Transverse colon (tissue), 4 donors: ENCODE measurements at regions not wholly inside any gene's neighbourhood (a gene's known extent, or its start where the extent isn't known, plus 50 kb on each side); places are given as distances from the start of the nearest gene placed in this dataset.
"Not testable (repeated sequence)": the region's sequence is repeated elsewhere in the genome, so short reads cannot be mapped to it uniquely, and the experiment has no call there.

Experiments used
- DNase-seq: peaks from one replicate; pipeline ENCODE4 v3.0.0-alpha.2; 2019
- H3K27ac ChIP-seq, 4 donors: fragments of 200-600 bp; sonication (generic); 2 replicates each; pipeline ENCODE4 v1.5.1; 2016 to 2018; ENCODE audit warnings: inconsistent platforms in 4 of 4
- H3K27me3 ChIP-seq: fragments of 200-600 bp; sonication (generic); 2 replicates; pipeline ENCODE4 v1.5.1; 2017; ENCODE audit warnings: inconsistent platforms
- H3K36me3 ChIP-seq, 4 donors: fragments of 200-600 bp; sonication (generic); 2 replicates each; pipeline ENCODE4 v1.5.1; 2017 to 2019; ENCODE audit warnings: inconsistent platforms in 4 of 4
- H3K4me1 ChIP-seq, 4 donors: fragments of 200-600 bp; sonication (generic); 2 replicates each; pipeline ENCODE4 v1.5.1; 2017 to 2020; ENCODE audit warnings: inconsistent platforms in 4 of 4
- H3K4me3 ChIP-seq, 4 donors: fragments of 200-600 bp; sonication (generic); 1 replicate in 1 of 4; 2 replicates in 3 of 4; pipeline versions ENCODE4 v1.5.1 to v1.6.1; 2017 to 2019; ENCODE audit warnings: inconsistent platforms in 4 of 4
- H3K9me3 ChIP-seq, 2 donors: fragments of 200-600 bp; sonication (generic); 2 replicates each; pipeline ENCODE4 v1.5.1; 2017 to 2019; ENCODE audit warnings: inconsistent platforms in 2 of 2
- EP300 ChIP-seq: sonication (generic); formaldehyde crosslinking; IDR thresholded peaks from one replicate; pipeline ENCODE4 v1.6.1; 2017; ENCODE audit warnings: antibody characterized with exemption, low read depth
- POLR2A ChIP-seq: fragments of 450-650 bp; IDR thresholded peaks from one replicate; pipeline ENCODE4 v1.6.1; 2016; ENCODE audit warnings: antibody characterized with exemption, mild to moderate bottlenecking, moderate library complexity
- POLR2AphosphoS5 ChIP-seq, 3 donors: sonication (generic); formaldehyde crosslinking; IDR thresholded peaks; one replicate each; pipeline ENCODE4 v1.6.1; 2016; ENCODE audit warnings: antibody characterized with exemption in 3 of 3
- WGBS, 2 donors: methylation state at CpG; one replicate each; pipeline ENCODE4 v1.1.5; 2018; ENCODE audit warnings: low coverage in 1 of 2; 5-methylcytosine and 5-hydroxymethylcytosine counted together
- in situ Hi-C, 4 donors: fragments of 200-750 bp; cut with MboI; loops; one replicate each; pipeline versions ENCODE4 v1.15.0 to v1.15.1; 2017; ENCODE audit warnings: low sequenced_read_pairs in 3 of 4, low pct_ligation_motif_present in 1 of 4, low pct_unique_long_range_greater_than_20kb in 1 of 4
- intact Hi-C: fragments of 100-400 bp; cut with DNase I; formaldehyde crosslinking; loops from one replicate; pipeline ENCODE4 v1.15.1; 2023; ENCODE audit warnings: low total_unique reads
- TF ChIP-seq, protein P1 (sequence below), 5 experiments: fragments of 200-600 bp in 3 of 5; fragments of 450-650 bp in 2 of 5; sonication (generic) in 3 of 5; IDR thresholded peaks; 1 replicate in 2 of 5; 2 replicates in 3 of 5; pipeline ENCODE4 v1.5.1; 2016 to 2017; ENCODE audit warnings: antibody characterized with exemption in 5 of 5, inconsistent platforms in 3 of 5, mild to moderate bottlenecking in 2 of 5, moderate library complexity in 1 of 5

DNA sequence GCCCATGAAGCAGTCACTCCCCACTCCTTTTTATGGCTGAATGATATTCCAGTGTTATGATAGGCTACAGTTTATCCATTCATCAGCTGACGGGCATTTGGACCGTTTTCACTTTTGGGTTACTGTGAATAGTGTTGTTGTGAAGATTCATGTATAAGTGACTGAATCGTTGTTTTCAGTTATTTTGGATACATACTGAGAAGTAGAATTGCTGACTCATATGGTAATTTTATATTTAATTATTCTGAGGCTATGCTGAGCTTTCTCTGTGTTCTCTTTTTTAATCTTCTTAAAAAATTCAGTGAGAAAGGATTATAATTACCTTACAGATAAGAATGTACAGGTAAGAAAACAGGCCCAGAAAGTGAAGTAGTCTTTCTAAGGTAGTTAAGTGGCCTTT lies 117.9 kb upstream of the MPHOSPH6 start:
- Histone ChIP-seq H3K36me3 (no peaks in the 10 kb centered on the region), H3K4me1 (no peaks in the 10 kb centered on the region), H3K9me3 (no peaks in the 10 kb centered on the region), H3K27me3 (peaks cover 7% of the 10 kb centered on the region), H3K4me3 (no peak overlapping the region), H3K27ac (no peak overlapping the region)
- 62 to 64% methylated on average over 3 of the region's 3 CpGs for WGBS, 2 donors
- TF ChIP-seq, protein P1, sequence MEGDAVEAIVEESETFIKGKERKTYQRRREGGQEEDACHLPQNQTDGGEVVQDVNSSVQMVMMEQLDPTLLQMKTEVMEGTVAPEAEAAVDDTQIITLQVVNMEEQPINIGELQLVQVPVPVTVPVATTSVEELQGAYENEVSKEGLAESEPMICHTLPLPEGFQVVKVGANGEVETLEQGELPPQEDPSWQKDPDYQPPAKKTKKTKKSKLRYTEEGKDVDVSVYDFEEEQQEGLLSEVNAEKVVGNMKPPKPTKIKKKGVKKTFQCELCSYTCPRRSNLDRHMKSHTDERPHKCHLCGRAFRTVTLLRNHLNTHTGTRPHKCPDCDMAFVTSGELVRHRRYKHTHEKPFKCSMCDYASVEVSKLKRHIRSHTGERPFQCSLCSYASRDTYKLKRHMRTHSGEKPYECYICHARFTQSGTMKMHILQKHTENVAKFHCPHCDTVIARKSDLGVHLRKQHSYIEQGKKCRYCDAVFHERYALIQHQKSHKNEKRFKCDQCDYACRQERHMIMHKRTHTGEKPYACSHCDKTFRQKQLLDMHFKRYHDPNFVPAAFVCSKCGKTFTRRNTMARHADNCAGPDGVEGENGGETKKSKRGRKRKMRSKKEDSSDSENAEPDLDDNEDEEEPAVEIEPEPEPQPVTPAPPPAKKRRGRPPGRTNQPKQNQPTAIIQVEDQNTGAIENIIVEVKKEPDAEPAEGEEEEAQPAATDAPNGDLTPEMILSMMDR (IDR thresholded peaks at IDR 0.05) = no peak
- TF ChIP-seq EP300 (no peak), POLR2A (no peak), POLR2AphosphoS5 (IDR thresholded peaks at IDR 0.05) (no peak)
- no peak for DNase-seq
- in situ Hi-C loops (no loop called here), intact Hi-C loops (no loop called here)

DNA sequence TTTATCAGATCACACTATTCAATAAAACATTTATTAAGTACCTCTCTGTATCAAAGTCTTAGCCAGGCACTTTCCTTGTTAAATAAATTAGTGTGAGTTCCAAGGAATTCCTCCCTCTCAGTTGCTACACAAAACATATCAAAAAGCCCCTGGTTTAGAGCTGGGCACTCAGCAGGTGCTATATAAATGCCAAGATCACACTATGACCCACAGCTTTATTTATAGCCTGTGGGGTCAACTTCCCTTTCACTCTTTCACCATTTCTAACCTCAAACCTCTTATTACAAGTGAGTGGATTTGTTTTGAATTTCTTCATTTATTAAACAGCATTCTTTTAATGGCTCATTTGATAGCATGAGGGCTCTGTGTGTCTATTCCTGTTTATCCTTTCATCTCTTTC lies 112.6 kb upstream of the MPHOSPH6 start:
- Histone ChIP-seq H3K27ac (no peak overlapping the region), H3K4me1 (no peaks in the 10 kb centered on the region), H3K4me3 (no peak overlapping the region), H3K27me3 (no peaks in the 10 kb centered on the region), H3K9me3 (no peaks in the 10 kb centered on the region), H3K36me3 (no peaks in the 10 kb centered on the region)
- no peak for DNase-seq
- in situ Hi-C loops (no loop called here), intact Hi-C loops (no loop called here)
- TF ChIP-seq POLR2A (no peak), EP300 (no peak), POLR2AphosphoS5 (IDR thresholded peaks at IDR 0.05) (no peak)
- TF ChIP-seq, protein P1 (IDR thresholded peaks at IDR 0.05) = no peak

DNA sequence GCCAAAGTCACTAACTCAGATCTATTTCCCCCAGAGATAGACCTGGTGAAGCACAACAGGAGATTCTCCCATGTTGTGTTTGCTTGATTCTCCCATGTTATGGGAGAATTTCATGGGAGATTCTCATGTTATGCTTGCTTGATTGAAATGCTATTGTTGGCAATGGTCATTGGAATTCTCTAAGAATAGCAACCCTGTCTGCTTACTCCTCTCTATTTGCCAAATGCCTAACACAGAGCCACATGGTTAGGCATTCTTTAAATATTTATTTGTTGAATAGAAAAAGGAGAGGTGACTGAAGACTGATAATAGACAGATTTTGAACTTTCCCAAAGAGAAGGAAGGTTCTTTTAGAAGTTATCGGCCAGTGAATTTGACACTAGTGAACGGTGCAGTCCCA lies 111.5 kb upstream of the MPHOSPH6 start:
- Histone ChIP-seq H3K4me3 (no peak overlapping the region), H3K36me3 (no peaks in the 10 kb centered on the region), H3K27me3 (no peaks in the 10 kb centered on the region), H3K27ac (no peak overlapping the region), H3K9me3 (no peaks in the 10 kb centered on the region), H3K4me1 (no peaks in the 10 kb centered on the region)
- 70 to 73% methylated on average over 2 of the region's 2 CpGs for WGBS, 2 donors
- intact Hi-C loops (no loop called here), in situ Hi-C loops (no loop called here)
- no peak for TF ChIP-seq POLR2A
- no peak for TF ChIP-seq POLR2AphosphoS5 (IDR thresholded peaks at IDR 0.05)
- TF ChIP-seq, protein P1 (IDR thresholded peaks at IDR 0.05) = no peak
- TF ChIP-seq EP300 = no peak
- DNase-seq = no peak

DNA sequence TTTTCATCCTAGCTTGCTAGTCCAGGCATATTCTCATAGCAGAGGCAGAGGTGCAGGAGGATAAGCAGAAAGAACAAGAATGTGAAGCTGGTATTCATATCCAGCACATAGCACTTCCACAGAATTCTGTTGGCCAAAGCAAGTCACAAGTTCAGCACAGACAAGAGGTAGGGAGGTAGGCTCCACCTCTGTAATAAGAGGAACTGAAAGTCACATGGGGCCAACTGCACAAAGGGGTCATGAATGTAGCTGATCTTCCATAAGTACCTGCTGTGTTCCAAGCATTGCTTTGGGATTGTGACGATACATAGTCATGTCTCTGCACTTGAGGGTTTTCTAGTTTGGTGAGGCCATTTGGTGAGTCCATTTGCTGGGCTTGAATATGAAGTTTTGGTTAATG lies 110.8 kb upstream of the MPHOSPH6 start:
- in situ Hi-C loops = no loop called here
- Histone ChIP-seq H3K27me3 (no peaks in the 10 kb centered on the region), H3K36me3 (no peaks in the 10 kb centered on the region), H3K27ac (no peak overlapping the region), H3K4me3 (no peak overlapping the region), H3K4me1 (no peaks in the 10 kb centered on the region), H3K9me3 (no peaks in the 10 kb centered on the region)
- no peak for TF ChIP-seq EP300
- TF ChIP-seq, protein P1 (IDR thresholded peaks at IDR 0.05) = no peak
- no peak for TF ChIP-seq POLR2A
- TF ChIP-seq POLR2AphosphoS5 (IDR thresholded peaks at IDR 0.05) = no peak
- intact Hi-C loops = no loop called here
- no peak for DNase-seq
- 80% methylated on average over 1 of the region's 1 CpG; no CpG with 5 or more reads in 1 of the 2 donors for WGBS, 2 donors

DNA sequence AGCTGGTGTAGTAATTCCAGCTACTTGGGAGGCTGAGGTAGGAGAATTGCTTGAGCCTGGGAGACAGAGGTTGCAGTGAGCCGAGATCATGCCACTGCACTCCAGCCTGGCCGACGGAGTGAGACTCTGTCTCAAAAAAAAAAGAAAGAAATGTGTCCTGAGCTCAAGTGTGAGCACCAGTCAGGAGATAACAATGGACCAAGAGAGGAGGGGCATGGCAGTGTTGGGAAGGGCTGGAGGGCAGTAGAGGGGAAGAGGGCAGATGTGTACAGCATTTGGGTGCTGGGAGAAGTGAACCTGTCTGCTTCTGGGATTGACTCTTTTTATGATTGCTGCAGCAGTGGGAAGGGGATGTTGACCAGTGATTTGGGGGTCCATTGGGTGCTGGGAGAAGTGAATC lies 105.3 kb upstream of the MPHOSPH6 start:
- DNase-seq, H3K27me3 ChIP-seq, H3K27ac ChIP-seq, in situ Hi-C loops, H3K4me1 ChIP-seq, H3K9me3 ChIP-seq, H3K36me3 ChIP-seq, intact Hi-C loops, H3K4me3 ChIP-seq: not testable (repeated sequence)
- 80 to 84% methylated on average over 3 of the region's 3 CpGs for WGBS, 2 donors
